Suppressor macrophage treated with lipopolysaccharide for 1 hour (primary cell): ENCODE measurements at regions not wholly inside any gene's neighbourhood (a gene's known extent, or its start where the extent isn't known, plus 50 kb on each side); places are given as distances from the start of the nearest gene placed in this dataset.
A peak's percentile ranks its signal among the peaks of the same experiment; 100 is the strongest.
"Not testable (repeated sequence)": the region's sequence is repeated elsewhere in the genome, so short reads cannot be mapped to it uniquely, and the experiment has no call there.

Experiments
- DNase-seq, 3 donors: peaks; one replicate each; pipeline ENCODE4 v3.0.0-alpha.2; 2020 to 2022

GRCh38 chr11:69572861-69573260 is 68.1 kb upstream of the CCND1 start:
- DNase-seq, result no peak

- DNase-seq, result no peak
Observed at GRCh38 chr11:69573761-69574607, 67.0 kb upstream of the CCND1 start.

- no peak for DNase-seq
Observed at GRCh38 chr11:69574608-69575255, 66.2 kb upstream of the CCND1 start.

GRCh38 chr11:69575296-69576068 is 65.5 kb upstream of the CCND1 start:
- no peak for DNase-seq

- peak; percentile 43 to 53 (median 46) for DNase-seq
Observed at GRCh38 chr11:69576069-69576782, 64.7 kb upstream of the CCND1 start.

GRCh38 chr11:69578167-69578566 is 62.8 kb upstream of the CCND1 start:
- DNase-seq, result no peak

- no peak for DNase-seq
Observed at GRCh38 chr11:69580529-69580928, 60.4 kb upstream of the CCND1 start.

- no peak for DNase-seq
Observed at GRCh38 chr11:69582756-69583467, 58.0 kb upstream of the CCND1 start.

- no peak for DNase-seq
Observed at GRCh38 chr11:69584160-69584559, 56.8 kb upstream of the CCND1 start.

GRCh38 chr11:69585385-69585784 is 55.6 kb upstream of the CCND1 start:
- DNase-seq, result no peak

GRCh38 chr11:69587454-69588090 is 53.4 kb upstream of the CCND1 start:
- DNase-seq, result no peak

GRCh38 chr11:69588270-69588669 is 52.7 kb upstream of the CCND1 start:
- peak in 2 of 3 donors; percentile 14 for DNase-seq

- not testable (repeated sequence) for DNase-seq
Observed at GRCh38 chr11:69590088-69590487, 50.9 kb upstream of the CCND1 start.
